CD4-positive, alpha-beta memory T cell (primary cell): ENCODE measurements at regions not wholly inside any gene's neighbourhood (a gene's known extent, or its start where the extent isn't known, plus 50 kb on each side); places are given as distances from the start of the nearest gene placed in this dataset.

Source experiments
- CTCF ChIA-PET: fragments of 350-600 bp; sonication (Branson Sonifier 250); formaldehyde crosslinking; loops from one replicate; lab custom pipeline; 2021; ENCODE audit warnings: inconsistent platforms; ENCODE audit not compliant: partially characterized antibody; lab: Charles Lee
- POLR2A ChIA-PET: fragments of 350-600 bp; sonication (Branson Sonifier 250); formaldehyde crosslinking; loops from one replicate; lab custom pipeline; 2021; ENCODE audit not compliant: partially characterized antibody; lab: Charles Lee
- DNase-seq, 5 donors: peaks; one replicate each; pipeline versions ENCODE4 v3.0.0 to v3.0.0-alpha.2; 2020 to 2022; ENCODE audit warnings: mixed read lengths in 1 of 5
- H3K27ac ChIP-seq: one replicate; pipeline ENCODE4 v1.7.0; 2013; ENCODE audit warnings: low read depth, low read length
- H3K27me3 ChIP-seq: 2 replicates; pipeline ENCODE4 v1.7.0; 2013; ENCODE audit warnings: mild to moderate bottlenecking, low read length, moderate library complexity; ENCODE audit not compliant: insufficient read depth
- H3K36me3 ChIP-seq: 2 replicates; pipeline ENCODE4 v1.7.0; 2013; ENCODE audit warnings: mild to moderate bottlenecking, low read length, moderate library complexity; ENCODE audit not compliant: insufficient read depth
- H3K4me1 ChIP-seq: 2 replicates; pipeline ENCODE4 v1.7.0; 2013; ENCODE audit warnings: mild to moderate bottlenecking, low read length, moderate library complexity; ENCODE audit not compliant: insufficient read depth
- H3K4me3 ChIP-seq, 2 donors: one replicate each; pipeline ENCODE4 v1.7.0; 2013; ENCODE audit warnings: low read length in 2 of 2, mild to moderate bottlenecking in 1 of 2
- H3K9me3 ChIP-seq, 2 donors: one replicate each; pipeline ENCODE4 v1.7.0; 2013; ENCODE audit warnings: low read length in 2 of 2, control low read depth in 1 of 2; ENCODE audit not compliant: control insufficient read depth in 1 of 2
- H3K27ac Mint-ChIP-seq, 7 donors: one replicate each; pipeline ENCODE4 v1.8.0; 2020 to 2021; ENCODE audit warnings: mixed read lengths in 7 of 7, mild to moderate bottlenecking in 6 of 7, inconsistent platforms in 3 of 7, moderate library complexity in 3 of 7
- H3K27me3 Mint-ChIP-seq, 2 donors: one replicate each; pipeline ENCODE4 v1.8.0; 2020 to 2021; ENCODE audit warnings: mixed read lengths in 2 of 2
- H3K36me3 Mint-ChIP-seq, 2 donors: one replicate each; pipeline ENCODE4 v1.8.0; 2020 to 2021; ENCODE audit warnings: mixed read lengths in 2 of 2, inconsistent platforms in 1 of 2, mild to moderate bottlenecking in 1 of 2
- H3K4me1 Mint-ChIP-seq, 4 donors: one replicate each; pipeline ENCODE4 v1.8.0; 2020 to 2021; ENCODE audit warnings: mixed read lengths in 4 of 4, mild to moderate bottlenecking in 1 of 4
- H3K4me3 Mint-ChIP-seq, 8 donors: one replicate each; pipeline ENCODE4 v1.8.0; 2020 to 2021; ENCODE audit warnings: mixed read lengths in 8 of 8, mild to moderate bottlenecking in 7 of 8, moderate library complexity in 6 of 8, inconsistent platforms in 3 of 8
- H3K9me3 Mint-ChIP-seq, 8 donors: one replicate each; pipeline ENCODE4 v1.8.0; 2020 to 2021; ENCODE audit warnings: mixed read lengths in 8 of 8, mild to moderate bottlenecking in 5 of 8, inconsistent platforms in 3 of 8, moderate library complexity in 1 of 8
- intact Hi-C: fragments of 100-400 bp; cut with micrococcal nuclease; formaldehyde crosslinking; loops from one replicate; pipeline ENCODE4 v1.15.1; 2023

GRCh38 chr12:24389394-24389793, 439.9 kb upstream of the SOX5 start:
- Mint-ChIP-seq H3K27ac (no peak overlapping the region), H3K36me3 (no peaks in the 10 kb centered on the region), H3K4me1 (no peaks in the 10 kb centered on the region), H3K9me3 (peaks cover 0 to 17% (median 9%) of the 10 kb centered on the region in 8 donors), H3K27me3 (peaks cover 0 to 3% of the 10 kb centered on the region in 2 donors), H3K4me3 (no peak overlapping the region)
- H3K9me3 ChIP-seq = no peaks in the 10 kb centered on the region
- intact Hi-C loops = no loop called here
- ChIA-PET POLR2A (no interaction called here), CTCF (no interaction called here)
- no peak overlapping the region for H3K4me3 ChIP-seq
- DNase-seq = no peak
- no peaks in the 10 kb centered on the region for H3K36me3 ChIP-seq
- H3K27me3 ChIP-seq = no peaks in the 10 kb centered on the region
- no peaks in the 10 kb centered on the region for H3K4me1 ChIP-seq
- H3K27ac ChIP-seq = no peak overlapping the region

GRCh38 chr12:24387381-24387780, 437.9 kb upstream of the SOX5 start:
- Histone ChIP-seq H3K27ac (no peak overlapping the region), H3K36me3 (no peaks in the 10 kb centered on the region), H3K4me3 (no peak overlapping the region), H3K4me1 (no peaks in the 10 kb centered on the region), H3K9me3 (no peaks in the 10 kb centered on the region), H3K27me3 (no peaks in the 10 kb centered on the region)
- Mint-ChIP-seq H3K36me3 (no peaks in the 10 kb centered on the region), H3K27me3 (peaks cover 0 to 3% of the 10 kb centered on the region in 2 donors), H3K4me1 (no peaks in the 10 kb centered on the region), H3K9me3 (peaks cover 0 to 12% (median 9%) of the 10 kb centered on the region in 8 donors), H3K4me3 (no peak overlapping the region), H3K27ac (no peak overlapping the region)
- DNase-seq = no peak
- ChIA-PET POLR2A (no interaction called here), CTCF (no interaction called here)
- intact Hi-C loops = no loop called here

GRCh38 chr12:24386836-24387235, 437.4 kb upstream of the SOX5 start:
- ChIA-PET POLR2A (no interaction called here), CTCF (no interaction called here)
- no peaks in the 10 kb centered on the region for H3K36me3 ChIP-seq
- Mint-ChIP-seq H3K4me3 (no peak overlapping the region), H3K36me3 (no peaks in the 10 kb centered on the region), H3K9me3 (peaks cover 0 to 14% (median 7%) of the 10 kb centered on the region in 8 donors), H3K27ac (no peak overlapping the region), H3K27me3 (no peaks in the 10 kb centered on the region), H3K4me1 (no peaks in the 10 kb centered on the region)
- no peak overlapping the region for H3K4me3 ChIP-seq
- no peaks in the 10 kb centered on the region for H3K9me3 ChIP-seq
- H3K27ac ChIP-seq = no peak overlapping the region
- intact Hi-C loops = no loop called here
- no peak for DNase-seq
- no peaks in the 10 kb centered on the region for H3K27me3 ChIP-seq
- H3K4me1 ChIP-seq = no peaks in the 10 kb centered on the region

- H3K36me3 ChIP-seq = no peaks in the 10 kb centered on the region
- Mint-ChIP-seq H3K27ac (no peak overlapping the region), H3K27me3 (no peaks in the 10 kb centered on the region), H3K36me3 (no peaks in the 10 kb centered on the region), H3K4me3 (no peak overlapping the region), H3K9me3 (peaks cover 0 to 8% (median 4%) of the 10 kb centered on the region in 8 donors), H3K4me1 (no peaks in the 10 kb centered on the region)
- H3K9me3 ChIP-seq = no peaks in the 10 kb centered on the region
- CTCF ChIA-PET = no interaction called here
- no peaks in the 10 kb centered on the region for H3K4me1 ChIP-seq
- intact Hi-C loops = no loop called here
- no peak overlapping the region for H3K4me3 ChIP-seq
- POLR2A ChIA-PET = no interaction called here
- no peak for DNase-seq
- no peaks in the 10 kb centered on the region for H3K27me3 ChIP-seq
- H3K27ac ChIP-seq = no peak overlapping the region
Measured at GRCh38 chr12:24381790-24382189, 432.3 kb upstream of the SOX5 start.

- Histone ChIP-seq H3K4me1 (no peaks in the 10 kb centered on the region), H3K36me3 (no peaks in the 10 kb centered on the region), H3K27me3 (no peaks in the 10 kb centered on the region), H3K27ac (no peak overlapping the region), H3K9me3 (no peaks in the 10 kb centered on the region), H3K4me3 (no peak overlapping the region)
- ChIA-PET CTCF (no interaction called here), POLR2A (no interaction called here)
- intact Hi-C loops = no loop called here
- no peak overlapping the region for H3K4me3 Mint-ChIP-seq
- H3K4me1 Mint-ChIP-seq = no peaks in the 10 kb centered on the region
- H3K27me3 Mint-ChIP-seq = no peaks in the 10 kb centered on the region
- no peaks in the 10 kb centered on the region for H3K36me3 Mint-ChIP-seq
- no peak overlapping the region for H3K27ac Mint-ChIP-seq
- peaks cover 0 to 8% (median 4%) of the 10 kb centered on the region in 8 donors for H3K9me3 Mint-ChIP-seq
- DNase-seq = no peak
Measured at GRCh38 chr12:24379861-24380521, 430.5 kb upstream of the SOX5 start.

GRCh38 chr12:24379433-24379832, 430.0 kb upstream of the SOX5 start:
- intact Hi-C loops = no loop called here
- Histone ChIP-seq H3K27ac (no peak overlapping the region), H3K4me1 (no peaks in the 10 kb centered on the region), H3K27me3 (no peaks in the 10 kb centered on the region), H3K4me3 (no peak overlapping the region), H3K36me3 (no peaks in the 10 kb centered on the region), H3K9me3 (no peaks in the 10 kb centered on the region)
- ChIA-PET CTCF (no interaction called here), POLR2A (no interaction called here)
- Mint-ChIP-seq H3K4me3 (no peak overlapping the region), H3K27me3 (no peaks in the 10 kb centered on the region), H3K9me3 (peaks cover 0 to 7% (median 4%) of the 10 kb centered on the region in 8 donors), H3K36me3 (no peaks in the 10 kb centered on the region), H3K4me1 (no peaks in the 10 kb centered on the region), H3K27ac (no peak overlapping the region)
- DNase-seq = no peak

GRCh38 chr12:24378548-24379407, 429.3 kb upstream of the SOX5 start:
- intact Hi-C loops = no loop called here
- Histone ChIP-seq H3K9me3 (no peaks in the 10 kb centered on the region), H3K27ac (no peak overlapping the region), H3K36me3 (no peaks in the 10 kb centered on the region), H3K27me3 (no peaks in the 10 kb centered on the region), H3K4me3 (no peak overlapping the region), H3K4me1 (no peaks in the 10 kb centered on the region)
- no peaks in the 10 kb centered on the region for H3K4me1 Mint-ChIP-seq
- H3K4me3 Mint-ChIP-seq = no peak overlapping the region
- no peak for DNase-seq
- no peak overlapping the region for H3K27ac Mint-ChIP-seq
- no peaks in the 10 kb centered on the region for H3K36me3 Mint-ChIP-seq
- POLR2A ChIA-PET = no interaction called here
- CTCF ChIA-PET = no interaction called here
- H3K9me3 Mint-ChIP-seq = peaks cover 0 to 11% (median 4%) of the 10 kb centered on the region in 8 donors
- H3K27me3 Mint-ChIP-seq = no peaks in the 10 kb centered on the region
